ENCODE measurements at regions not wholly inside any gene's neighbourhood (a gene's known extent, or its start where the extent isn't known, plus 50 kb on each side); places are given as distances from the start of the nearest gene placed in this dataset.

DNA sequence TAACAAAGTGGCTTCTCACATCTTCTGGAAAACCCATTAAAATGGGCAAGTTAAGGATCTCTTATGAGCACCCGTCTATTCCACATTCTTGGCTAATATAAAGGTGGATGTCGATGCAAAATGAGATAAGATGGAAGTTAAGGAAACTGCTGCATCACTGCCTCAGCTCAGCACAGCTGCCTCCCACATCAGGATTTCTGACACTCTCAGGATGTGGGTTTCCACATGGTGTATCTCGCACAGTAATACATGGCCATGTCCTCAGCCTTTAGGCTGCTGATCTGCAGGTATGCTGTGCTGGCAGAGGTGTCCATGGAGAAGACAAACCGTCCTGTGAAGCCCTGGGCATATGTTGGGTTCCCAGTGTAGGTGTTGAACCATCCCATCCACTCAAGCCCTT is 1348.0 kb downstream of the TMEM121 start:
- DNase-seq: no peak

- DNase-seq: peak; percentile 7
Measured at GRCh38 chr14:106875503-106875902, 1349.1 kb downstream of the TMEM121 start.

DNA sequence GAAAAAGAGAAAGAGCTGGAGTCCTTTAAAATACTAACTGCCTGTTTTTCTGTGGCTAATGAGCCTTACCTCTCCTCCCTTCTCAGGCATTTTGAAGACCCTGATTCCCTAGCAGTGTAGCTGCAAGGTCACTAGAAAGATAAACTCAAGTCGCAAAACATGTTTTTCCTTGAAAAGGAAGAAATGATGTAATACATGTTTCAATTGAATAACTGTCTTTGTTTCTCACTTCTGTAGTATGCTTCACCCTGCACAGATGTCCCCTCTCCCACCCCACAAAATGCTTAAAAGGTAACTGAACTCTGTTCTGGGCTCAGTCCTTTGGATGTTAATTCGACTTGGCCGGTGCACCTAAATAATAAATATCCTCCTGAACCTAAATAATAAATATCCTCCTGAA is 1350.3 kb downstream of the TMEM121 start:
- DNase-seq: no peak

- no peak for DNase-seq
Measured at GRCh38 chr14:106877517-106877916, 1351.1 kb downstream of the TMEM121 start.

DNA sequence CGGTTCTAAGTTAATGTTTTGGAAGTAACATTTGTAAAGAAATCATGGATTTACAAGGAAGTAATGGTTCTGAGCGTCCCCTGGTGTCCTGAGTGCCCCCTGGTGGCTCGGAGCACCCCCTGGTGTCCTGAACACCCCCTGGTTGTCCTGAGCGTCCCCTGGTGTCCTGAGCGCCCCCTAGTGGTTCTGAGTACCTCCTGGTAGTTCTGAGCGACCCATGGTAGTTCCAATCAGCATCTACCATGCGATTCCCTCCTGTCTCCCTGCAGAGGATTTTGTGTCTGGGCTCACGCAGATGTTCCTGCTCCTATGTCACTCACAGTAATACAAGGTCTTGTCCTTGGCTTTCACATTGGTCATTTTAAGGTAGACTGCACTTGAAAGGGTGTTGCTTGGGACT is 1352.9 kb downstream of the TMEM121 start:
- DNase-seq: peak; percentile 24

- peak; percentile 22 for DNase-seq
Measured at GRCh38 chr14:106883218-106883692, 1356.9 kb downstream of the TMEM121 start.

Data from effector CD8-positive, alpha-beta T cell (primary cell).